Kidney epithelial cell (primary cell): ENCODE measurements at regions not wholly inside any gene's neighbourhood (a gene's known extent, or its start where the extent isn't known, plus 50 kb on each side); places are given as distances from the start of the nearest gene placed in this dataset.

Source experiments
- DNase-seq: peaks from one replicate; pipeline ENCODE4 v3.0.0-alpha.2; 2010; ENCODE audit warnings: low read depth
- H3K27me3 ChIP-seq: 2 replicates; pipeline ENCODE4 v1.6.0; 2011; ENCODE audit warnings: low read length; ENCODE audit not compliant: control insufficient read depth, insufficient read depth
- H3K36me3 ChIP-seq: 2 replicates; pipeline ENCODE4 v1.5.1; 2011; ENCODE audit warnings: low read length; ENCODE audit not compliant: control insufficient read depth, insufficient read depth
- H3K4me3 ChIP-seq: 2 replicates; pipeline ENCODE4 v1.5.1; 2011; ENCODE audit warnings: low read depth, mild to moderate bottlenecking, control low read depth, low read length
- CTCF ChIP-seq: IDR thresholded peaks from 2 replicates; pipeline ENCODE4 v1.5.1; 2011; ENCODE audit warnings: mild to moderate bottlenecking, moderate library complexity, low read length, control low read depth, inconsistent platforms; ENCODE audit not compliant: insufficient read depth, poor library complexity, severe bottlenecking

GRCh38 chr6:56807326-56807988 lies 147.4 kb upstream of the BEND6 start:
- DNase-seq: no peak

GRCh38 chr6:56806368-56806767 lies 148.5 kb upstream of the BEND6 start:
- no peak overlapping the region for H3K4me3 ChIP-seq
- no peak for DNase-seq
- no peaks in the 10 kb centered on the region for H3K27me3 ChIP-seq
- H3K36me3 ChIP-seq: no peaks in the 10 kb centered on the region
- TF ChIP-seq CTCF: no peak

More at GRCh38 chr6:56807326-56807988, 147.4 kb upstream of the BEND6 start:
- no peak for TF ChIP-seq CTCF
- no peaks in the 10 kb centered on the region for H3K36me3 ChIP-seq
- no peak overlapping the region for H3K4me3 ChIP-seq
- no peaks in the 10 kb centered on the region for H3K27me3 ChIP-seq

- no peaks in the 10 kb centered on the region for H3K36me3 ChIP-seq
- TF ChIP-seq CTCF: no peak
- no peaks in the 10 kb centered on the region for H3K27me3 ChIP-seq
- no peak for DNase-seq
- no peak overlapping the region for H3K4me3 ChIP-seq
These were observed 149.9 kb upstream of the BEND6 start for GRCh38 chr6:56804996-56805395.

- no peak for TF ChIP-seq CTCF
- DNase-seq: no peak
- Histone ChIP-seq H3K4me3 (no peak overlapping the region), H3K27me3 (no peaks in the 10 kb centered on the region), H3K36me3 (no peaks in the 10 kb centered on the region)
These were observed 151.3 kb upstream of the BEND6 start for GRCh38 chr6:56803594-56803993.

GRCh38 chr6:56802584-56802983 lies 152.3 kb upstream of the BEND6 start:
- no peaks in the 10 kb centered on the region for H3K27me3 ChIP-seq
- H3K36me3 ChIP-seq: no peaks in the 10 kb centered on the region
- TF ChIP-seq CTCF: no peak
- no peak for DNase-seq
- no peak overlapping the region for H3K4me3 ChIP-seq

GRCh38 chr6:56799989-56800388 lies 154.9 kb upstream of the BEND6 start:
- TF ChIP-seq CTCF: no peak
- H3K36me3 ChIP-seq: no peaks in the 10 kb centered on the region
- DNase-seq: no peak
- no peaks in the 10 kb centered on the region for H3K27me3 ChIP-seq
- H3K4me3 ChIP-seq: no peak overlapping the region
